ENCODE measurements at regions not wholly inside any gene's neighbourhood (a gene's known extent, or its start where the extent isn't known, plus 50 kb on each side); places are given as distances from the start of the nearest gene placed in this dataset.

DNA sequence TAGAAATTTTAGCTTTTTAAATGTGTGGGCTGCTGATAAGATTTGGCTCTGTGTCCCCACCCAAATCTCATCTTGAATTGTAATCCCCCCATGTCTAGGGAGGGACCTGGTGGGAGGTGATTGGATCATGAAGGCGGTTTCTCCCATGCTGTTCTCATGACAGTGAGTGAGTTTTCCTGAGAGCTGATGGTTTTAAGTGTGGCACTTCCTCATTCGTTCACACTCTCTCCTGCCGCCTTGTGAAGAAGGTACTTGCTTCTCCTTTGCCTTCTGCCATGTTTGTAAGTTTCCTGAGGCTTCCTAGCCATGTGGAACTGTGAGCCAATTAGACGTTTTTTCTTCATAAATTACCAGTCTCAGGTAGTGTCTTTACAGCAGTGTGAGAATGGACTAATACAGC lies 127.8 kb upstream of the MVB12B start:
- CTCF ChIA-PET (ENCODE audit: partially characterized antibody), result interaction anchor here (0.9 to 1.4 kb wide), 3 partner anchors 9 to 26 kb away, joined by 3 to 5 read pairs (median 3); no protein-coding TSS in a partner anchor
- FAIRE-seq (no peak), DNase-seq (ENCODE audit: low read depth in 1 of 2, low spot score in 2 of 2) (no peak)
- Histone ChIP-seq H3K18ac (ENCODE audit: extremely low read depth, low read length) (no peak overlapping the region), H3K56ac (replicated peaks; ENCODE audit: insufficient read length, low read depth, low read length) (no peak overlapping the region), H4K5ac (ENCODE audit: insufficient read length, low read depth, low read length) (no peak overlapping the region), H3K23ac (ENCODE audit: insufficient read length) (no peak overlapping the region), H3K9ac (replicated peaks in 1 of 4; ENCODE audit: extremely low read depth in 1 of 4, low read depth in 3 of 4, low read length in 3 of 4) (no peak overlapping the region), H2BK5ac (ENCODE audit: low read depth, low read length) (no peak overlapping the region), H3K36me3 (ENCODE audit: control insufficient read depth in 2 of 4, insufficient read depth in 4 of 4, low read length in 3 of 4) (no peaks in the 10 kb centered on the region), H3K27me3 (replicated peaks in 1 of 4; ENCODE audit: control insufficient read depth in 3 of 4, extremely low read depth in 1 of 4, insufficient read depth in 3 of 4, low read length in 3 of 4) (no peaks in the 10 kb centered on the region), H3K14ac (ENCODE audit: insufficient read length) (no peak overlapping the region), H3K23me2 (ENCODE audit: low read depth, low read length) (no peaks in the 10 kb centered on the region), H2BK20ac (ENCODE audit: low read length) (no peak overlapping the region), H4K20me1 (replicated peaks in 1 of 2; ENCODE audit: control insufficient read depth in 1 of 2, insufficient read depth in 2 of 2, low read length in 2 of 2) (no peaks in the 10 kb centered on the region), H2BK15ac (ENCODE audit: low read length) (no peak overlapping the region), H3K4ac (replicated peaks; ENCODE audit: insufficient read length, low read depth, low read length) (no peak overlapping the region), H3K9me3 (ENCODE audit: insufficient read depth in 2 of 2, low read depth in 1 of 2, low read length in 1 of 2) (0 out of 4 replicates have a peak, but pooled peaks cover 5 to 7% of the 10 kb centered on the region in 2 experiments), H2BK12ac (ENCODE audit: low read depth, low read length) (no peak overlapping the region), H4K91ac (replicated peaks; ENCODE audit: insufficient read length, low read length) (no peak overlapping the region), H2BK120ac (replicated peaks; ENCODE audit: low read depth, low read length) (no peak overlapping the region), H2AFZ (ENCODE audit: low read length) (no peak overlapping the region), H4K8ac (ENCODE audit: extremely low read depth, insufficient read depth, low read length) (no peak overlapping the region), H2AK5ac (ENCODE audit: low read depth, low read length) (no peak overlapping the region), H3K27ac (ENCODE audit: low read depth, low read length) (no peak overlapping the region), H3K4me1 (replicated peaks in 1 of 4; ENCODE audit: control insufficient read depth in 3 of 4, insufficient read depth in 4 of 4, low read length in 3 of 4) (peaks cover 0 to 2% (median 0%) of the 10 kb centered on the region in 4 experiments; a peak in 1 of 7 replicates), H3K4me2 (ENCODE audit: insufficient read depth in 1 of 2, low read depth in 2 of 2, low read length in 2 of 2) (no peak overlapping the region), H3K79me1 (ENCODE audit: low read depth, low read length) (no peaks in the 10 kb centered on the region), H3K4me3 (ENCODE audit: extremely low read depth in 1 of 4, insufficient read depth in 2 of 4, low read depth in 3 of 4, low read length in 4 of 4) (no peak overlapping the region), H3K79me2 (ENCODE audit: control insufficient read depth in 1 of 2, insufficient read depth in 2 of 2, low read length in 2 of 2) (no peaks in the 10 kb centered on the region)
- WGBS, 2 experiments (ENCODE audit: extremely low coverage in 1 of 2, insufficient coverage in 1 of 2, insufficient read length in 1 of 2, insufficient replicate concordance in 2 of 2, low coverage in 1 of 2, low lambda C conversion rate in 2 of 2, missing lambda C conversion rate in 1 of 2), result 77% methylated on average over 4 of the region's 4 CpGs; no CpG with 5 or more reads in 1 of the 2 experiments
- POLR2A ChIA-PET (ENCODE audit: partially characterized antibody), result no interaction called here
- no peak for TF ChIP-seq CTBP2 (IDR thresholded peaks at IDR 0.05; ENCODE audit: borderline replicate concordance, insufficient read depth, insufficient read length, low read length)
- TF ChIP-seq KDM5A (IDR thresholded peaks at IDR 0.05; ENCODE audit: low read length), result no peak
- TF ChIP-seq JUND (IDR thresholded peaks at IDR 0.05; ENCODE audit: low read length), result no peak
- TF ChIP-seq ZNF274 (IDR thresholded peaks at IDR 0.05; ENCODE audit: borderline replicate concordance, extremely low read depth, low read length), result no peak
- no peak for TF ChIP-seq NRF1 (IDR thresholded peaks at IDR 0.05; ENCODE audit: low read depth, low read length)
- TF ChIP-seq CREB1 (IDR thresholded peaks at IDR 0.05), result no peak
- TF ChIP-seq HDAC6 (IDR thresholded peaks at IDR 0.05; ENCODE audit: low read depth, low read length), result no peak
- no peak for TF ChIP-seq CEBPB (IDR thresholded peaks at IDR 0.05; ENCODE audit: low read depth, low read length)
- no peak for TF ChIP-seq PHF8 (conservative IDR thresholded peaks at IDR 0.05; ENCODE audit: low read depth, low read length)
- no peak for TF ChIP-seq POLR2A (IDR thresholded peaks at IDR 0.05; ENCODE audit: control extremely low read depth in 1 of 2, low read depth in 2 of 2, low read length in 2 of 2)
- no peak for TF ChIP-seq HDAC2 (IDR thresholded peaks at IDR 0.05; ENCODE audit: borderline replicate concordance in 1 of 2, low read depth in 2 of 2, low read length in 2 of 2)
- no peak for TF ChIP-seq RBBP5 (IDR thresholded peaks at IDR 0.05; ENCODE audit: borderline replicate concordance, low read depth, low read length)
- TF ChIP-seq TBP (IDR thresholded peaks at IDR 0.05; ENCODE audit: low read depth, low read length), result no peak
- TF ChIP-seq CHD1 (IDR thresholded peaks at IDR 0.05; ENCODE audit: low read depth, low read length), result no peak
- TF ChIP-seq BCL11A (IDR thresholded peaks at IDR 0.05; ENCODE audit: low read depth in 2 of 2, low read length in 2 of 2), result no peak
- no peak for TF ChIP-seq NANOG (IDR thresholded peaks at IDR 0.05; ENCODE audit: insufficient read depth, low read depth, low read length, poor library complexity, severe bottlenecking)
